ENCODE measurements at regions not wholly inside any gene's neighbourhood (a gene's known extent, or its start where the extent isn't known, plus 50 kb on each side); places are given as distances from the start of the nearest gene placed in this dataset.
"Not testable (repeated sequence)": the region's sequence is repeated elsewhere in the genome, so short reads cannot be mapped to it uniquely, and the experiment has no call there.

DNA sequence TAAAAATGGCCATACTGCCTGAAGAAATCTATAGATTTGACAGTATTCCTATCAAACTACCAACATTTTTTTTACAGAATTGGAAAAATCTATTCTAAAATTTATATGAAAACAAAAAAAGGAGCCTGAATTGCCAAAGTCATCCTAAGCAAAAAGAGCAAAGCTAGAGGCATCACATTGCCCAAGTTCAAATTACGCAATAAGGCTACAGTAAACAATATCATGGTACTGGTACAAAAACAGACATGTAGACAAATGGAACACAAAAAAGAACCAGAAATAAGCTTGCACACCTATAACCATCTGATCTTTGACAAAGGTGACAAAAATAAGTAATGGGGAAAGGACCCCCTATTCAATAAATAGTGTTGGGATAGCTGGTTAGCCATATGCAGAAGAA lies 50.2 kb upstream of the THSD7B start:
- no peak for DNase-seq

DNA sequence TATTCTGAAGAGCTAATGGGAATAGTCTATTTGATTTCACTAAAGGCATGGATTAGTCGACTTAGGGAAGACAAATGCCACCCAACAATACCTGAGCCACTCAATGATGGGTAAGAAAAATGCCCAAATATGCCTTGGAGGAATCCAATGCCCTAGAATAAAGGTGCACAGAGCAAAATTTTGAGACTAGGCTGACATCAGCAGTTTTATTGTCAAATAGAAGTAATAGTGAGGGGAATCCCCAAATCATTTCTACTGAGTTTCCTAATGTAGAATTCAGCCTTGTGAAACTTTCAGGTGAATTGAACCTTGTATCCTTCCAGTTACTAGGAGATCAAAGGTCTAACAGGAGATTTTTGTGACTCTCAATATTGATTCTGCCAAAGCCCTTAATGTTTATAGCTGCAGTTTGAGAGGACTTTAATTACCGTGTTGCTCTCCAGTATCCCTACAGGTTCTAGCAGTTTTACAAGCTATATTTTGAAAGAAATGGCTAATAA lies 50.8 kb upstream of the THSD7B start:
- no peak for DNase-seq

DNA sequence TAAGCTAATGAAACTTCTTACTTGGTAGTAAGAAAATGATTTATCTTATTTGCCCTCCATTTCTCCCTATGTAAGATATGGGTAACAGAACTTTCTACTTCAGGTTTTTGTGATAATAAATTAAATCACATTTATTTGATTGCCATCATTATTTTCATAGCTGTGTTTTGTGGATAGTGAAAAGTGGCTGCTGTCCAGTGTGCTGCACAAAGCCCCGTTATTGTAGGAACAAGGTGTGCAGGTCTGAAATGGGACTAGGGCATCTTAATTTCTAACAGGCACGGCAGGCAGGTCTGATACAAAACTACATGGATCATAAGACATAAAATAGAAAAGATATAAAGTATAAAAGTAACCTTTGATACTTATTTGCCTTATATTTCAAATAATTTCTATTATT lies 51.6 kb upstream of the THSD7B start:
- DNase-seq: no peak

DNA sequence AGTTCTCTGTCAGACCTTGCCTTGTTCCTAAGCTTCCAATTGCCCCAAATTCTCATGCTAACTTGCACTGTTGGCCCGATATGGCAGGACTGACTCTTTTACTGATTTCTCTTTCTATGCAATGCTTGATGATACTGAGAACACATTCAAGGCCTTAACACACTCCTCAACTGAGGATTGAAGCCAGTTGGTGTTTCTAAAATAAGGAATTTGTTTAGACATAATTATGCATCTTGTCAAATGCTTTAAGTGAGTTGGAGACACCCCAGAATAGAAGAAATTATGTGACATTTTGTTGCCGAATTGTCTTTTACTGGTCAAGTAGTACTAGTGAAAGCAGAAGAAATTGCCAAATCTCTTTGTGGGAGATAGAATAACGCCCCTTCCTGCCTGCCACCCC lies 60.0 kb upstream of the THSD7B start:
- DNase-seq: no peak

DNA sequence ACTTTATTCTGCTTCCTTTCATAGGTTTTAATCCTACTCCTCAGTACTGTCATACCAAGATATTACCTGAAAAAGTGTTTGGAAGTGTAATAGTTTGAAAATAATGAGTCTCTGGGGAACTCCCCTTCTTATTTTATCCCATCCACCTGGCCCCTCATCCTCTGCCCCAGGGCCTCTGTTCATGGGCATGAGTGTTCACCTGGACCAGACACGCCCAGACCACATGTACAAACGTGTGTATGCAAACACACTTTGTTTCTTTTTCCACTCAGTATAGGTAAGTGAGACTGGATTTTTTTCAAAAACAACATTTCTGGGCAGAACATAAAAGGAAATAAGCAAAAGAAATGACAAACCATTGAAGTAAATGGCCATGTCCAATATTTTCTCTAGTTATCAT lies 62.1 kb upstream of the THSD7B start:
- DNase-seq: no peak

DNA sequence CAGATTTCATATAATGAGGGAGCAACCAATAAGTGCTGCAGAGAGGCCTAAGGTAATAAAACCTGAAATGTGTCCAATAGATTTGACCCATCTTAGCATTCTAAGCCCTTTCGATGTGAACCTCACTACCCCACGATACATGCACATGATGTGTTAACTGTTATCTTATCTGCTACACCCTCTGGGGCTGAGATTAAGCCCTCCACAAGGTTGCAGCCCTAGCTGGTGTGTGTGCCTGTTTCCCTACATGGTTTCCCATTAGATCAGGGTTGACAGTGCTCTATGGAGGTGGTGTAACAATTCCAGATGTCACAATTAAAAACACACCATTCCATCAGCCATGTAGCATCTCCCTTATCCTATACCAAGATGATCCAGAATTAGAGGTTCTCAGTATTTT lies 68.9 kb upstream of the THSD7B start:
- no peak for DNase-seq

DNA sequence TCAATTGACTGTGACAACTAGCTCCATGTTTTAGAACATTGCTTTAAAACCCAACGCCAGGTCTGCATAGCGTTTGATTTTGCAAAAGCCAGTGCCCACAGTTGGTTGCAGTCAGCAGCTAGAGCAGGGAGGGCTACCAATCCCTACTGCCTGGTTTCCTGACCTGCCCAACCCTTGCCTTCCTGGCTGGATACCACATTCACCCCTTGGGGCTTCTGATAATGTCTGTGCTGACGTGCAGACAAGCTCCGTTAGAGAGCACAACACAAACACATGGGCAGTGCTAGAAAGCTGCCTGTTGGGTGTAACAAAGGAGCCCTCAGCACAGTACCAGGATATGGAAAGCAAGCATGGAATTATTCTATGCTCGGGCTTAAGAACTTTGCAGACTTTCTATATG lies 71.4 kb upstream of the THSD7B start:
- no peak for DNase-seq

DNA sequence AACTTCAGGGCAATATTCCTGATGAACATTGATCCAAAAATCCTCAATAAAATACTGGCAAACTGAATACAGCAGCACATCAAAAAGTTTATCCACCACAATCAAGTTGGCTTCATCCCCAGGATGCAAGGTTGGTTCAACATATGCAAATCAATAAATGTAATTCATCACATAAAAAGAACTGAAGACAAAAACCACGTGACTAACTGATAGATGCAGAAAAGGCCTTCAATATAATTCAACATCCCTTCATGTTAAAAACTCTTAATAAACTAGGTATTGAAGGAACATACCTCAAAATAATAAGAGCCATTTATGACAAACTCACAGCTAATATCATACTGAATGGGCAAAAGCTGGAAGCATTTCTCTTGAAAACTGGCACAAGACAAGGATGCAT lies 85.3 kb upstream of the THSD7B start:
- DNase-seq: not testable (repeated sequence)

DNA sequence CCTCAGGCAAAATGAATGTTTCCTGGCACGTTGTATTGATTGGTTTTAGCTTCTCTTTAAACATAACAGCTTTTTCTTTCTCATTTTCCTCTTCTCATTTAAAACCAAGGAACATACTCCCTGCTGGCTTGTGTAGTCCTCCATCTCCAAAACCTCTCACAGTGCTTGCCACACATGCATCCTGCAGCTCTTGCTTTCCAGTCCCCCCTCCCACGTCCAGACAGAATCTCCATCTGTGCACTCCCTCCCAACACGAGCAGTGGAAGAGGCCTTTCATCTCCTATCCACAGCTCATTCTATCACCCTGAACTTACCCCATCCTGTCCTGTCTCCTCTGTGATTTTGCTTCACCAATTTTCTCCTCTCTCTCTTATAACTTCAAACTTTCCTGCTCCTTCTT lies 99.6 kb upstream of the THSD7B start:
- DNase-seq: no peak

DNA sequence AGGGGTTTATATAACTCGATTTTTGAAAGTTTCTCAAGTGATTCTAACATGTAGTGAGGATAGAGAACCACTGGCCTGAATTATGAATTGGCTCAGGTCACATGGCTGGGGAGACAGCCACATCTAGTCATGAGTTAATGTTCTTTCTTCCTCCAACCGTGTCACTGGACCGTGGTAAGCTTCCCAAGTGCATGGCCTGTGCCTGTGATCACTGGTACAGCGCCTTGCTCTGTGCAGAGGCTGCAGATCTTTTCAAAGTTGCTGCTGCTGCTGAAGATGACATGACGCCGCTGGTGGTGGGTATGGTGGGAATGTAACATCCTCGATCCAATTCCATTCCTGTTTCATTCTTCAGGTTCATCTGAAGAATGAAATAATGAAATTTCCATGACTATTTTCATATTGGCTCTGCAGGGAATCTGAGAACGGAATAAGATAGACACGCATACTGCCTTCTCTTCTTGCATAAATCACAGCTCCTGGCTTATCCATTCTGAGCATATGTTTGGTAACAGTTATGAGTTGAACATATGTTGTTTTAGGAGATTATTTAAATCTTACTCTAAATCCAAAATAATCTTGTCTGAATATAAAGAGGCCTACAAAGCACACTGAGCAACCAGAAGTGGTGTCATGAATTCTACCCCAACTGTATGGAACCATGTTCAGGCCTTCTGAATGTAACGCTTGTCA lies 100.5 kb upstream of the THSD7B start:
- no peak for DNase-seq

DNA sequence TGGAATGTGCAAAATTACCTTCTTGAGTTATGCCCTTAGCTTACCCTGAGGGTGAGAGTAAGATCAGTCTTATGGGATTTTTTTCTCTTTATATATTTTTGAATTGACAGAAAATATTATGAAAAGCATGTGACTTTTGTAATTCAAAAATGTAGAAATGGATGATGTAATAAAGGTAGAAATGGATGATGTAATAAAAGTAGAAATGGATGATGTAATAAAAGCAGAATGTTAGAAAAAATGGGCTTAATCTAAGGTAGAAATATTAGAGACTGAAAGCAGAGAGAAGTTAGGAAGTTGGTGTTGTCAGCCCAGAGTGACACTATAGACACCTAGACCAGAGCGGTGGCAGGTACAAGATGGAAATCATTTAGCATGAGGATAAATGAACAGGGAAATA lies 107.1 kb upstream of the THSD7B start:
- no peak for DNase-seq

DNA sequence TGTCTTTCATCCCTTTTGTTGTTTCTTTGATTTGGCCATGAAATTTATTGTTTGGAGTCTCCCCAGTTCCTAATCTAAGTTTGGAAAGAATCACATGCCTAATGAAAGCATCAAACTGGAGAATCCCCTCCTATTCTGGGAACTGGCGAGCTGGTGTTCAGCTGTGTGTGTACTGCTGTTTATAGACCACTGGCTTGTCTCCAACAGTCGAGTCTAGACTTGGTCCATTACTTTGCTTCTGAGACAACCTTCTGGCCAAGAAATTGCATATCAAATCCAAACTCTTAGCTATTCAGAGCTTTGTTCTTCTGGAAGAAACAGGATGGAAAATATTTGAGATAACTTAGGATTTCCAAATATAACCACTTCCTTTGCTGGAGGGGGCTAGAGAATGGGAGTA lies 111.5 kb upstream of the THSD7B start:
- no peak for DNase-seq

DNA sequence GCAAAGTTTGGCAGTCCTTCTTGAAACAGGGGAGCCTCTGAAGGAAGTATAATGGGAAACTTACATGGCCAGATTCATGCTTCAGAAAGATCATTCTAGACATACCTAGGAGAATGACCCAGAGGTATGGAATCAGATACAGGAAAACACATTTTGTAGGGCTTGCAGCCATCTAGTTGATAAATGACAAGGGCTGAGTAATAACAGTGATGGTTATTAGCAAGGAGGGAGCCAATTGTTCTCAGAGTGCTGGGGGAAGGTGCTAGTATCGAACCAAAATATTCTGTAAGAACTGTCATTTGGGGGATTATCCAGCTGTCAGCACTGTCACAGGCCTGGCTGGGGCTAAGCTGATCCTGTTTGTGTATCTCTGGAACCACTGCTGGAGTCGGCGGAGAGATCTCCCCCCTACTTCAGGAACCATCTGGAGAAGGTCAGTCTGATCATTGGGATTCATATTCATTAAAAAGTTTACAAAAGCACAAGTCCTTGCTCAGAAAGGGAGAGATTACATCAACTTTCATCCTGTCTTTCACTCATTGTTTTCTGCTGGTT lies 113.8 kb upstream of the THSD7B start:
- no peak for DNase-seq

DNA sequence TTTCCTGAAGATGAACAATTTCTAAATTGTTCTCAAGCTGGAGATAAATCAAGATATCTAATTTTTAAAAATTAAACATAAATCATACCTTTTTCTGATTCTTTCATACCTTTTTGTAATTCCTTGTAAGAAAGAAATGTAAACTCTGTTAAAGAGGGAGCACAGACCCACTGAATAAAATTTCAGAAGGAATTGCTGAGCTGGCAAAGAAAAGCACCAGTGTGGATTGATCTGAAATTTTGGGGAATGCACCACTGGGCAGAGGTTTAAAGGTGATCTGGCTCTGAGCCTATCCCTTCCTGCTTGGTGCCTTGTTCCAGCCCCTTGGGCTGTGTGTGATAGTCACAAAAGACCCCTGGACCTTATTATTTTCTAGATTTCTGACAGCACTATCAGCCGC lies 118.3 kb upstream of the THSD7B start:
- no peak for DNase-seq

DNA sequence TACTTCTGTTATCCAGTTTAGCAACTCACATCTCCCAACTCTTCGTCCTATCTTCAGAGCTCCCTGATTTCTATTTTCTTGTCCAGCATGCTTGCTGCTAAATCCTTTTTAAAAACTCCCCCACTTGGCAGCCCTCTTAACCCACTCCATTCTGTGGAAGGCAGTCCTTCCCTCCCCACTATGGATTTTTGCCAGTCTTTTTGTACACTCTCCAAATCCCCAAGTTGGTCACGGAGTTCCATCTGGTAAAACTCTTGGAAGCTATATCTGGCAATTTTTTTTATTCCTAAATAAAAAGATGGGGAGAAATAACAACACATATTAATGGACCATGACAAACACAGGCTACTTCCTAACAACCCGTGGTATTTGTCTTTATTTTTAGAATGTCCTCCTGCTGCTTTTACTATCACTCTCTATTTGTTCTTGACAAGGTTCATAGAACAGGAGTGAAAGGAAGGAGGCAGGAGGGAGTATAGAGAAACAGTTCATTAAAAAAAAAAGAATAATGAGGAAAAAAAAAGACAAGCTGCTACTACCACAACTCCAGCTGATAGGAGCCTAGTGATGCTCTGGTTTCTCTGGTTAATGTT lies 120.0 kb upstream of the THSD7B start:
- no peak for DNase-seq

DNA sequence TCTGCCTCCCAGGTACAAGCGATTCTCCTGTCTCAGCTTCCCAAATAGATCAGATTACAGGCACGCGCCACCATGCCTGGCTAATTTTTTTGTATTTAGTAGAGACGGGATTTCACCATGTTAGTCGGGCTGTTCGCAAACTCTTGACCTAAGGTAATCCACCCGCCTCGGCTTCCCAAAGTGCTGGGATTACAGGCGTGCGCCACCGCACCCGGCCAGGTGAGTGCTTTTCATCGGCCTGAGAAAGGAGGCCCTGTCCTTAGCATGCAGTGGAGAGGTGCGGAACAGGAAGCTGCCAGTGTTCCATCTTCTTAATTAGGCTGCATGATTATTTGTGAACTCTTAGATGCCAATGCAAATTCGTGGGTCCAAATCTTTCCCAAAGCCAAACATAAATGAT lies 125.7 kb upstream of the THSD7B start:
- no peak for DNase-seq

DNA sequence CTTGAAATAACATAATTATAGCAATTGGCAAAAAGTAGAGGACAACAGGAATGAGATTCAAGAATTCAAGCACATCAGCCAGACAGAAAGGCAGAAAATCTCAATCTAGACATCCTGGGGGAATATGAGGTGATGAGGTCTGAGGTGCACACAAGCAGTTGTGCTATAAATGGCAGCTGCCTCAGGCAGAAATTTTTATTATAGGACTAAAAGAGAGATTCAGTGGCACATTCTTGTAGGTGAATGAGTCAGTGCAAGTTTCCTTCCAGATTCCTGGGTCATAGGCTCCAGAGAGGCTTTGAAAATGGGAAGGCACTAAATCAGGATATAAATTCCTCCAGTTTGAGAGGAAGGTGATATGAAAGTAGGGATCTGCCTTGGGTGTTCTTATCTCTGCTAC lies 127.2 kb upstream of the THSD7B start:
- DNase-seq: no peak

DNA sequence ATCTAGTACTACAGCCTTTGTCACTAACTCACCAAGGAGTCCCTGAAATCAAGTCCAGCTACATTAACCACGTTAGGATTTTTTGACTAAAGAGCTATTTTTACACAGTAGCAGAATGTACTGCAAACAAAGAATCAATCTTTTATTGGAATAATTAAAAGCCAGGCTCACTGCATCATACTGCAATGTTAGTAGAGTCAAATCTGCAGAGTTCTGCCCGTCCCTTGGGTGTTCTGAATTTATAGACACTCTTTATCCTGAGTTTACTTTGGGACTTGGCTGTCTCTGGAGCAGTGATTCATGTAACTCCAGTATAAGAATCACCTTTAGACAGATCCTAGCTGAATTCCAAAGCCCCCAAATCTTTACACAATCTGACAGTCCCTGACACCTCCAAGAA lies 127.9 kb upstream of the THSD7B start:
- no peak for DNase-seq

DNA sequence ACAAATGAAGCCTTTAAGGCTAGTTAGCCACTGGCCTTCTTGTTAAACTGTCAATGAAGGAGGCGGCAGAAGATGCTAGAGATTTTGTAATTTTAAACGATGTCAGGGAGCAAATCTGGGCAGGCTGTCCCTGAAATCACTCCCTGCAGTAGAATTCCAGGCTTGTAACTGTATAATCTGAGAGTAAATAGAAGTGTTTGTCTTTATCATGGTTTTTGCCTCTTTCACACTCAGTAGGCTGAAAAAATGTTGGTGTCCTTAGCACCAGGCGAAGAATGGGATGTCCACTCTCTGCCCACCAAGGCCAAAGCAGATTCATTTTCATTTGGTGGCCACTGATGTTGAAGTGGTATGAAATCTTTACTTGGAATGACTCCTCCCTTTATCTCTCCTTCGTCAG lies 136.9 kb upstream of the THSD7B start:
- DNase-seq: no peak

DNA sequence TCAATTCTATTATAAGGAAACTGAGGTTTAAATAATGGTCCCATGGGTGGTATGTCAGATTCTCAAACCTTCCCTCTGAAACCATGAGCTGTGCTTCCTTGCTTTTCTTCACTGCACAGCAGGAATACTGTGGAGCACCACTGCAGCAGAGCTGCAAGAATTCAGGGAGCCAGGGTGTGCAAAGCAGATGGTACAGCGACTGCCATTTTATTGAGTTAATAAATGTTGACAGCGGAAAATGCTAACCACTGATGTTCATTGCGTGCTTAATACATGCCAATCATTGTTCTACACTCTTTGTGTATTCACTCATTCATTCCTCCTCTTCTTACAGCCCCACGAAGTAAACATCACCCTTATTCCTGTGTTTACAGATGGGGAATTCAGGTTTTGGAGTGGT lies 152.2 kb upstream of the THSD7B start:
- DNase-seq: no peak

DNA sequence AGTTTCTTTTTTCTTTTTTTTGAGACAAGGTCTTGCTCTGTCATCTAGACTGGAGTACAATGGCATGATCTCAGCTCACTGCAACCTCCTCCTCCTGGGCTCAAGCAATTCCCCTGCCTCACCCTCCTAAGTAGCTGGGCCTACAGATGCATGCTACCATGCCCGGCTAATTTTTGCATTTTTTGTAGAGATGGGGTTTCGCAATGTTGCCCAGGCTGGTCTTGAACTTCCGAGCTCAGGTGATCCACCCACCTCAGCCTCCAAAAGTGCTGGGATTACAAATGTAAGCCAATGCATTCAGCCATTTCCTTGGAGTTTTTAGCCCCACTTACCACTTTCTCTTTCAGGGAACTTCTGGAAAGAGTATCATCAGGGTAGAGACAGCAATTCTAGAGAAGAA lies 153.3 kb upstream of the THSD7B start:
- DNase-seq: no peak

DNA sequence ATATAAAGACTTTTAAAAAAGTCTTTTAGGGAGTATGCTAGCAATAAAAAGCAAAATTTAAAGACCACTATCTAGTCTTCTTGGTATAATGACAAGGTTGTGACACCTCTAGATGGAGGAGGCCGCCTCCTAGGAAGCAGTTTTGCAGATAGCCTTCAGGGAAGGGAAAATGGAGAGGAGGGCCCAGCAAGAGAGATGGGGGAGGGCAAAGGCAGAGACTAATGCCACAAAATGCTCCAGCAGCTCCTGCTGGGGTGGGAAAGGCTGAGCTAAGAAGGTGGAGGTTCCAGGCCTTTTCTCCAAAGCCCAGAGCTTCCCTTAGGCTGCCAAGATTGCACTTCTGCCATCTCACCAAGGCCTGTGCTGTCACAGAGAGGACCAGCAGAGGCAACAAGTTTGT lies 153.9 kb upstream of the THSD7B start:
- DNase-seq: no peak

DNA sequence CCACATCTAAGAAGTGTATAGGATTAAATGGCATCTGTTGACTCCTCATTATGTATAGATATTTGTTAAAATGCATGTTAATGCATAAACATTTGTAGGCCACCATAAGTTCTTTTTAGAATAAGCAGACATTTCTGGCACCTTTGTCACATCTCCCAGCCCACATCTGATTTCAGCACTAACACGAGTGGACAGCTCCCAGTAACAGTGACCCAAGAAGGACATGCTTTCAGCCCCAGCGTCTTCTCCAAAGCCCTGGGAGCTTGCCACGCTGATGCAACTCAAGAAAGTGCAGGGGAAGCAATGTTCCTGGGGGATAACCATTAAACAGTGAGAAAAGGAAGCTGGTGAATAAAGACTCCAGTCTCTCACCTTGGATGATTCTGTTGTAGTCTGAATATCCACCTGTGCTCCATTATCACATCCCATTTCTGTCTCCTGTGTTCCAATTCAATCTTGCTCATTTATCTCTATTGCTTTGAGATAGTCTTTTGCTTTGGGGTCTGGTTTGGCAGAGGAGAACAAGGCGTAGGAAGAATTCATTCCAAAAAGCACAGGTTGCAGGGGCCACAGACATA lies 182.6 kb upstream of the THSD7B start:
- DNase-seq: peak; percentile 0

DNA sequence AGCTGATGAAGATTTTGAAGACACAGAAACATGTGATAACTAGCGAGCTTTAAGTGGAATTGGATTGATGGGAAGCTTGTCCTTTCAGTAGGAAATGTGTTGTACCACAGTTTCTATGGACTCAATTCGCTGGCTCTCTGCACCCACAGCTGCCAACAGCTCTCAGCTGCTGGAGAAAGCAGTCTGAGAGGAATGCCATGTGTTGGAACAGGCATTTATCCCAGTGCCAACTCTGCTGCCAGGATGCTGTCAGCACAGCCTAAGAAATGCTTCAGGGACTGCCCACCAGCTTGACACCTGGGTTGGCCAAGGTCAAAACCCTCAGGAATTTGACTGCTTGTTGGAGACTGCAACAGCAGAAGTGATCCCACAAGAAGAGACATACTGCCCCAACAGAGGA lies 193.0 kb upstream of the THSD7B start:
- no peak for DNase-seq

DNA sequence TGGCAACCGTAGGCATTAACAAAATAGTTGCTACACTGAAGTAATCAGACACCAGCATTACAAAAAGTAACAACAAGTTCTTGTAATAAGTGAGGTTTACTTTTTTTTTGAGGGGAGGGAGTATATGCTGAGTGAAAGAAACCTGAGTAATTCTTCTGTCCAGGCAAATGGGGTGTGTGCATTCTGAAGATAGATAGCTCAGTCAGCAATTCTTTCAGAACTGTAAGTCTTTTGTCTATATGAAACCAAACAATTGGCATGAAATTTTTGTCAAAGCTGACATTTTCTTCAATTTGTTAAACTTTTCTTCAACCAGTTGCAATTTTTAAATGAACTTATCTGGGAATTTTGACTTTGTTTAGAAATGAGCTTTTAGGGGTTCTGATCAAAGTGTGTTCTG lies 208.1 kb upstream of the THSD7B start:
- DNase-seq: no peak

Measured in fibroblast of skin of right biceps (primary cell).